GM19328 (cell line): ENCODE measurements at regions not wholly inside any gene's neighbourhood (a gene's known extent, or its start where the extent isn't known, plus 50 kb on each side); places are given as distances from the start of the nearest gene placed in this dataset.

ENCODE experiments used
- ATAC-seq: cut with Tn5 transposase; IDR thresholded peaks from one replicate; pipeline ENCODE4 v1.9.1; 2021; ENCODE audit warnings: mild to moderate bottlenecking, moderate library complexity; ENCODE audit not compliant: unreplicated experiment

DNA sequence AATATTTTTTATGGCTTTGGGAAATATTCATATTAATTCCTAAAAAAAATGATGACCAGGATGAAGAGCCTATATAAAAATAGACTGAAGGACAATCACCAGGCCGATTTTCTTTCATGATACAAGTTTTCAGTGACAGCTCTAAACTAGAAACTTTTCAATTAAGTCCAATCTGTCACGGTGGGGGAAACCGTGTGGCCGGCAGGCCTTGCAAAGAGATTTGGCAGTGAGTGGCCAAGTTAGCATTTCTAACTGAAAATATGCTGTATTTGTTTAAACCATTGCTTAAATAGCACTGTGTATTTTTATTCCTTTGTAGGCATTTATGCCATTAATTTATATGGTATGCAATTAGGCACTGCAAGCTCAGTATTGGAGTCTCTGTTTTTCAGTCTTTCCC is 294.5 kb upstream of the NRIP1 start:
- no peak for ATAC-seq

DNA sequence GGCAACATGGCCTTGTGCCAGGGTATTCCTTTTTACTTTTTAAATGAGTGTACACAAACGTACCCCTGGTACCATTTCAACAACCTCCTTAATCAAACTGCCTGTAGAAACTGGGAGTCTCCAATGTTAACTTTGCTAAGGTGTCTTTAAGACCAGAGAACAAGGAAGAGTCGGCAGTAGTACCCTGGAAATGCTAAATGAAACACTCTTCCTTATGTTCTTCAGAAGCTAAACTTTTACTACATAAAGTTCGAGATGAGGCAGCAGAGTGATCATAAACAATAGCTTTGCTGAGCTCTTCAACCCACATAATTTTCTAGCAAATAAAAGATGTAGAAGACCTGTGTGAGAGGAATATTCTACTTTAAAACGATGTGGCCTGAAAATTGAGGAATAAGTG is 297.7 kb upstream of the NRIP1 start:
- ATAC-seq, result no peak

DNA sequence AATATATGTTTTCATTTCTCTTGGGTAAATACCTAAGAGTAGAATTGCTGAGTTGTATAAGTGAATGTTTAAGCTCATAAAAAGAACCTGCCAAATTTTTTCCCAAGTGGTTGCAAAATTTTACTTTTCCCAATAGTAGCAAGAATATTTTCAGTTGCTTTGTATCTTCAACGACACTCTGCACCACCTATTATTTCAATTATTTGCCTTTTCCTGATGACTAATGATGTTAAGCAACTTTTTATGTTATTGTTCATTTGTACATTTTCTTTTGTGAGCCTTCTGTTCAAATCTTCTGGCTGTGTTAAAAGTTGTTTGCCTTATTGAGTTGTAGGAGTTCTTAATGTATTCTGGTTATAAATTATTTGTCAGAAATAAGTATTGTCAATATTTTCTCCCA is 299.1 kb upstream of the NRIP1 start:
- no peak for ATAC-seq

DNA sequence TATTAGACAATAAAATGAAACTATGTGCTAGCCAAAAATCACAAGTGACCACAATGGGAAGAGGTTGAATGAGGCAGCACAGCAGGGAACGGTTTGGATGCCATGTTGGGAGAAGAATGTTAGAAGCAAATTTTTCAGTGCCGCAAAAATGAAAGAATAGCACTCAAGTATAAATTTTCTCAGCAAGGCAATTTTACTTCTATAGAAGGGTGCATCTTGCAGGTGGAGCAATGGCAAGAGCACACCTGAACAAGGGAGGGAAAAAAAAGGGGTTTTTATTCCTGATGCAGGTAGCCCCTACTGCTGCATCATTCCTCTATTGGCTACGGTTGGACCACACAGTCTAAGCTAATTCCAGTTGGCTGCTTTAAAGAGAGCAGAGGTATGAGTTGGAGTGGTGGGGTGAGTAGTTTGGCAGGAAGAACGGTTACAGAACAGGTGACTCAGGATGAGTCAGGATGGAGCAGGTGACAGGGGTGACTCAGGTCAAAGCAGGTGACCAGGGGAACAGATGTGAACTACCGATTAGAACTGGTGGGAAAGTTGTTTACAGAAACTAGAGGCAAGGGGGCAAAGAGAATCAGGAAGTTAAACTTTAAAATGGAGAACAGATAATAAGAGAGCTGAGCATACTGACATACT is 301.1 kb upstream of the NRIP1 start:
- ATAC-seq, result no peak

DNA sequence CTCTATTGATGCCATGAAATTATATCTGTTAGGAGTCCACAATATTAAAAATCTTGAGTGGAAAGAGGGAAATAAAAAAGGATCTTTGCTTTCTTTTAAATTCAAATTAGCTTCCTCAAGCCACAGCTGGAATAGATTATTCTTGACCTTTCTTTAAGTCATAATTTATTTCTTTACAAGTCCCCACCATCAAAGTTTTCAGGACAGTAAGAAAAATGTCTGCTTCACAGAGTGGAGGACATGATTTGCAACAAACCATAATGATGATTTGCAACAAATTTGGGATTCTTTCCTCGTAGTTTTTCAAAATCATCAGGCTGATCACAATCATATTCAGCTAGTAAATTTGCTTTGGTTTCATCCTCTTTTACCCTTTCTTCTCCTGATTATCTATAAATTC is 301.8 kb upstream of the NRIP1 start:
- no peak for ATAC-seq

DNA sequence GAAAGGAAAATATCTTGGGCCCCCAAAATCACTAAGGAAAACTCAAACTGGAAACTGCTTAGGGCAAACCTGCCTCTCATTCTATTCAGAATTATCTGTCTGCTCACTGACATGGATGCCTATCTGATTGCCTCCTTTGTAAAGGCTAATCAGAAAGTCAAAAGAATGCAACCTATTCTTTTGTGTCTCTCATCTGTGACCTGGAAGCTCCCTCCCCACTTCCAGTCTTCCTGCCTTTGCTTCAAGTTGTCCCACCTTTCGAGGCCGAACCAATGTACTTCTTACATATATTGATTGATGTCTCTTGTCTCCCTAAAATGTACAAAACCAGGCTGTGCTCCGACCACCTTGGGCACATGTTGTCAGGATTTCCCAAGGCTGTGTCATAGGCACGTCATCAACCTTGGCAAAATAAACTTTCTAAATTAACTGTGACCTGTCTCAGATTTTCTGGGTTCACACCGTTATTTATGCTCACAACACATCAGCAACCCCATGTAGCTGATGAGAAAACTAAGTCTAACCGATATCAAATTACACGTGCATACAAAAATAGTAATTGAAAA is 302.3 kb upstream of the NRIP1 start:
- no peak for ATAC-seq

DNA sequence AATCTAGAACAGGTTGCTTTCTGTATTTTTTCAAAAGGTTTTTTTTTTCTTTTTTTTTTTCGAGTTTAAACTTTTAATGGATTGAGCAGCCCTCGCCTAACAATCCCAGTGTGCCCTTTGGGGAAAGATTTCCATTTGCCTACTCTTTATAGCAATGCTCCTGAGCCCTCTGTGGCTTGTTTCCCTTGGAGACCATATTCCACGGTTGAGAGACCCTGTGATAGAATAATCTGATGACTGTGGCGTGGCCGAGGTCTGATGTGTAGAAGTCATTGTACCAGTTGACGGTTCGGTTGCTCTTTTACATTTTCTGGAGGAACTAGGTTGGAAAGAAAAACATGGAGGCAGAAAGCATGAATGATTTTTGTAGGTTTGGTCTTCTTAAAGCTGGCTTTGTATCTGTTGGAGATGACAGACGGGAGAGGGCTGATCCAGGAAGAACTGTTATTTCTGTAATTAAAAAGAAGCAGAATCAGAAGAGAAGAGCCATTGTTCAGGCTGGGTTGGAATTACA is 305.7 kb upstream of the NRIP1 start:
- ATAC-seq, result no peak

DNA sequence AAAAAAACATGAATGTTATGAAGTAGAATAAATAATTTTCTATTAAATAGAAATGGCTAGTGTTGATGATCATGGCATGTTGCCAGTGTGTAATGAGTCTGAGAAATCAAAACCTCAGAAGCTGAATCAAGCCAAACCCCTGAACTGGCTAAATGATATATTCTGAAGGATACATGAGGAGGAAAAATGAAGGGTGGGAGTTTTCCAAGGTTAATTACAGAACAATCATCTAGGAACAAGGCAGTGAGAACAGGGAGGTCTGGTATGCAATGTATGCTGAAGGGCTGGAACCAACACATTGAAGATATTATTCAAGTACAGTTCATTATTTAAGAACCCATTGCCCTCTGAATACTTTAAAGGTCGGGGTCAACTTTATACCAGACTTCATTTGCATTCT is 309.1 kb upstream of the NRIP1 start:
- ATAC-seq, result no peak

DNA sequence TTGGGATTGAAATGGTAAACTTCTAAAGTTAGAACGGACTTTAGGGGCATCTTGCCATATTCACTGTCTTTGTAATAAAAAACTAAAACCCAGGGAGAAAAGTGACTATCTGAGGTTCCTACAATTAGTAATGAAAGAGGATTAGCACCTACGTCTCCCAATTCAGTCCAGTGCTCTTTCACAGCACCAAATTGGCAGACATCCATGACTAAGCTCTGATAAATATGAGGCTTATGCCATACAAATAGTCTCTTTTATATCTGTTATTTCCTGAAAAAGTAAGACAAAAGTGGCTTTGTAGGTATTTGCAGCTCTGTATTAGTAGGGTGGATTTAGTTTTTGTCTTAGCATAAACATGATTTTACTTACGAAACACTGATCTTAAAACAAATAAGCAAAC is 315.0 kb upstream of the NRIP1 start:
- no peak for ATAC-seq

DNA sequence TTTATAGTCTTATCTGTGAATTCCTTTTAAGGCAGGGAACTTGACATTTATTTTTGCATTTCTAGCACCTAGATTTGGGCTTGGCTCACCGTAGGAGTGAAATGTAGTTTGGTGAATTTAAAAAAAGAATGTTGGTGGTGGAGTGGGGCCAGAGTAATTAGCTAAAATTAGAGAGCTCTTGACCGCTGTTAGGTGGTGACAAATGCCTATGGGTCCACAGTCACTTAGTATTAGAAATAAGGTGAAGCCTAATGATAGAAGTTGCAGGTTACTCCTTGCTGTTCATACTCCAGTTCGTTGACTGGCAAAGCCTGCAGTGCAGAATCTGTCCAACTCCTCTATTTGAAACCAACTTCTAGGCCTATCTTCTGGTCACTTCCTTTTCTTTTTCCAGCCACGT is 318.8 kb upstream of the NRIP1 start:
- ATAC-seq, result no peak

DNA sequence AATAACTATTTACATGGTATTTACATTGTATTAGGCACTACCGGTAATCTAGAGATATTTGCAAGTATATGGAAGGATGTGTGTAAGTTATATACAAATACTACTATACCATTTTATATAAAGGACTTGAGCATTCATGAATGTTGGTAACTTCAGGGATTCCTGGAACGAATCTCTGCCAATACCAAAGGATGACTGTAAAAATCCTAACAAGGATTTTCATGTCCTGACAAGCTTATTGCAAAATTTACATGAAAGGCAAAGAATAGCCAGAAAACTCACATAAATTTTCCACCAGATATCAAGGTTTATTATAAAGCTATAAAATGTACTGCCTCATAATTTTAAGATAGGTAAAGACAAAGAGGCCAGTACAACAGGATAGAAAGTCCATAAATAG is 325.2 kb upstream of the NRIP1 start:
- ATAC-seq, result no peak

DNA sequence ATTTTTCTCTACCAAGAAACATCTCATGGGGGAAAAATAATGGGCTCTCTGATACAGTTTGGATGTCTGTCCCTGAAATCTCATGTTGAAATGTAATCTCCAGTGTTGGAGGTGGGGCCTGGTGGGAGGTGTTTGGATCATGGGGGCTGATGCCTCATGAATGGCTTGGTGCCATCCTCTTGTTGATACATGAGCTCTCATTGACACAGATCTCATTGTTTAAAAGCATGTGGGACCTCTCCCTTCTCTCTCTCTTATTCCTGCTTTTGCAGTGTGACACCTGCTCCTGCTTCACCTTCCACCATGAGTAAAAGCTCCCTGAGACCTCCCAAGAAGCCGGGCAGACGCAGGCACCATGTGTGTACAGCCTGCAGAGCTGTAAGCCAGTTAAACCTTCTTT is 332.5 kb upstream of the NRIP1 start:
- no peak for ATAC-seq

DNA sequence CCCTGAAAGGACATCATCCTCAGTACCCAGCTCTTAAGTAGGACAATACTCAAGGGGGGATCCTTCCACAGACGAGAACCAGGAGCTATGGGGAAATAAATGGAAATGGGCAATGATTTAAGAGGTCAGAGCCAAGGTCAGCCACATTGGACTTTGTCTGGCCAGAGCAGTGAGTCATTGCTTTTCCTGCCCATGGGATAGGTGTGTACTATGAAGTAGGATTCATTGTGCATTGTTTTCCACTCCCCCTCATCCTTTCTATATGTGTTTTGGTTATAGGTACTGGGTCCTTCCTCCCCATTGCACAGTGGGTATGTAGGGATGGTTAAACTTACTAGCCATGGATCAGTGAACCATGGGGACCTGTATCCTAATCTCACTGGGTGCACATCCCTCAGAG is 328.9 kb upstream of the USP25 start:
- ATAC-seq, result no peak

DNA sequence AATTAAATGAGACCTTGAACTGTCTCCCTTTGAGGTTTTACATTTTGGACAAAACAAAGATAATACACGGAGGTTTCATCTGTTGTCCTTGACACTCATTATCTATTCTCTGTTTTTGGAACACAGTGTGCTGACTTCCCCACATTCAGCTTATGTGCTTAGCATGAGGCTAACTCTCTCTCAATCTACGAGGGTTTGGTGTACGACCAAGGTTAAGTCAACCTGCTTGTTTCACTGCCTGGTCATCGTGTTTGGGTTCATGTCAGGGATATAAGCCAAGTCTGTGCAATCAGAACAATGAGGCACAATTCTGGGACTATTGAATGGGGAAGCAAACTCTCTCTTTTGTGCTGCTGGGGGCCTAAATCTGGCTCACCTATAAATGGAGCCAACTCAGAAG is 328.5 kb upstream of the USP25 start:
- no peak for ATAC-seq

DNA sequence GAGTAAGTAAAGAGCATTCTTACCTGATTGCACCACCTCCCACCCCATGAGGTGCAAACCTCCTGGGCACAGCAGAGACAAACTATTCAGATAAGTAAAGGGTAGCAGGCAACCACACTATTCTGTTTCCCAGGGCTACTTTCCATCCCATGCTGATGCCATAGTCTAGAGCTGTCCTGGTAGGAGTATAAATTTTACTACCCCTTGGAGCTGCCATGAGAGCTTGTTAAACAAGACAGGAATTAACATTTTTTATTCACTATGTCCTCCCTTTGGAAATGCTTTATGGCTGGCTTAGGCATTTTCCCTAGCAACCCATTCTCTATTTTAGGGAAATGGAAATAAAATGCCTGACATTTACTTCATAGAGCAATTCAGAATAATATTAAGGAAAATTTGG is 324.6 kb upstream of the USP25 start:
- ATAC-seq, result no peak

DNA sequence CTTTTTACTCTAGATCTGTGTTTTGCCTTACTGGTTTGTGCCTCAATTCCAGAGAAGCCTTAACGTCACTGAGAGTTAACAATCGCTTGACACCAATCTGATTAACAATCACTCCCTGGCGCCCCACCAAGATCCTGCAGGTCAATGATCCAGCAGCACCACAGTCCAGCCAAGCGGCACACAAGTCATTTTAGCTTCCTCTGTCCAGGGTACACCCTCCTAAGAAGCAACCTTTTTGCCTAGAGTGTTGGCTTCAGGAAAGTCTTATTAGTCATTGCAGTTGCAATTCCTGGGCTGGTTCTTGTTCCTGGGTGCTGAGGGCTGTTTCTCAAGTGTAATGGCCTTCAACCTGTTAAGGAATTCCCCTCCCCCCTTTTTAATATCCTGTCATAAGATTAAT is 323.0 kb upstream of the USP25 start:
- no peak for ATAC-seq

DNA sequence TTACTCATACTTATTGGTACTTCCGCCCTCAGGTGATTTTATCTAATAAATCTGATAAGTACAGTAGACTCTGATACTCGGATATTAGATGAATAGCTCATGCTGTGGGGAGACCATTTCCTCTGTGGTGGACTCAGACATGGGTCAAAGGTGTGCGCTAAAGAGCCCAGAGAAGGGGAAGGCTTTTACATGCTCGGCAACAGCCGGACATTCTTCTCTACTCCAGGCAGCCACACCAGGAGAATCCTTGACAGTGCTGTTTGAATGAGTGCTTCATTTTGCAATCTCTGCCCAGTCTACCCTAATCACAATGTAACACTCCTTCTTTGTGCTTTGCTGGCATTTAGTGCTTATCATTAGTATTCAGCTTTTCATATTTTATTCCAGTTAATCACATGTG is 322.2 kb upstream of the USP25 start:
- no peak for ATAC-seq

DNA sequence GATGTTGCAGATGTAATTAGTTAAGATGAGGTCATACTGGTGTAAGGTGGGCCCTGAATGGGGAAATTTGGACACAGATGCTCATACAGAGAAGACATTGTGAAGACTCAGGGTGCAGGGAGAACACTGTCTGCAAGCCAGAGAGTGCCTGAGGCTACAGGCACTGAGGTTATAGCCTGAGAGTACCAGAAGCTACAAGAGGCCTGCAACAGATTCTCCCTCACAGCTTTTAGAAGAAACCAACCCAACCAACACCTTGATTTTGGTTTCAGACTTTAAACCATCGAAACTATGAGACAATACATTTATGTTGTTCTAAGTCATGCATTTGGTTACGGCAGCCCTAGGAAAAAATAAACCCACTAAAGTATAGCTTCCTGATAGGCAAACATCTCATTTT is 321.7 kb upstream of the USP25 start:
- peak; percentile 53 for ATAC-seq

DNA sequence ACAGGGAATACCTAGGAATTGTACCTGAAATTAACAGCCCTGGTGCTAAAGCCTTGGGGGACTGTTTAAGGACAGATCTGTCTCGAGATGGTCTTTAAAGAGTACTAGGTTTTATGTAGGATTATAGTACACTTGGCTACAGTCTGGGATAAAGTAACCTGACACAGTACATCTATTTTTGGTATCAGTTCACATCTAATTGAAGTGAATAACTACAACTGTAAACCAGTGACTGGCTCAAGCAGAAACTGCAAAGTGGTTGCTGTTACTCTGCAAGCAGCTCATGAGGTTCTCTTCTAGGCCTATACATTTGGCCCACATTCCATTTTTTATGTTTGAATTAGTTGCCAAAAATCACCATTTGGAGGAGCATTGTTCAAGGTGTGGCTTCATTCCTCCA is 320.8 kb upstream of the USP25 start:
- no peak for ATAC-seq

DNA sequence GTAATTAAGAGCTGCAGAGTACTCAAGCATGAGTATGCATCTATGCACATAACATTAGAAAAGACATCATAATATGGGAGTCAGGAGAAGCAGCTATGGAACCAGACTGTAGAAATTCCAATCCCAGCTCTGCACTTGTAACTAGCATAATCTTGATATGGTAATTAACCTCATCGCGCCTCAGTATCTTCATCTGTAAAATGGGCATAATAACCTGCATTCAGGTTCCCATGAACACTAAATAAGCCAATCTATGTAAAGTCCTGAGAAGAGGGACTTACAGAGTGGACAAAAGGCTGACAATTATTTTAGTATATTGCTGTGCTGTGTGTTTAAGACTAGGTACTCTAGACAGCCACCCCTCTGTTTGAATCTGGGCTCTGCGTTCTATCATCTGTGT is 318.9 kb upstream of the USP25 start:
- ATAC-seq, result no peak

DNA sequence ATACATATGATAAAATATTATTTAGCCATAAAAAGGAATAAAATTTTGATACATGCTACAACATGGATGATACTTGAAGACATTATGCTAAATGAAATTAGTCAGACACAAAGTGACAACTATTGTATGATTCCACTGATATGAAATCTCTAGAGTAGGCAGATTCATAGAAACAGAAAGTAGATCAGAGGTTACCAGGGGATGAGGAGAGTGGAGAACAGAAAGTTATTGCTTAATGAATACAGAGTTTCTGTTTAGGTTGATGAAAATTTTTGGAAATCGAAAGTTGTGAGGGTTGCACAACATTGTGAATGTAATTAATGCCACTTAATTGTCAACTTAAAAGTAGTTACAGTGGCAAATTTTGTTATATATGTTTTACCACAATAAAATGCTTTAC is 315.7 kb upstream of the USP25 start:
- ATAC-seq, result no peak

DNA sequence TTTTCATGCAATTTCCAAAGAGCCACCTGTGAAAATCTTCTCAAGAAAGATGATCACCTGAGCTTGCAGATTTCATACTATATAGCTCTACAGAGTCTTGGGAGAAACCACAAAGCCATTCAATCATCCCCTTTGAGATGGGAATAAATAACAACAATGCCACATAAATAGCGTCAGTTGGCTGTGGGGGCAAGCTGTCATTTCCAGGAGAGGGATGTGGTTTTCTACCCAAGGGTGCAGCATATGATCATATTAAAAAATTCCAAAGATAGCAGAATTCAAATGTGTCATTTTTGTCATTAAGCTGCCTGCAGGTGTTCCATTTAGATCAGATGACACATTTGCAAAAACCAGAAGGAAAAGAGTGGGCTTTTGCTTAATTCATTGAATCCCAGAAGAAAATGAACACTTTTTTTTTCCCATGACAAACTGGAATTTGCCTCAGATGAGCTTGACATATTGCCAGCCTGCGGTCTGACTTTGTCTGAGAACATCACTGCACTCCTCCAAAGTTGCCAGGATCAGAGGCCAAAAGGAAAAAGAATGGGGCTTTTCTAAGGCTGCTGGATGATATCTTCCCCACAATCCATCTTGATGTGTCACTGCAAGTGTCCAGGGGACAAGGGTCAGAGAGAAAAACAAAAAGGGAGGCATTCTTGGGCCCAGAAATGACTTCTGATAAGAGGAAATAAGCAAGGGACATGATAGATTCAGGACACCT is 314.1 kb upstream of the USP25 start:
- ATAC-seq, result no peak
